PC-3 (cell line): ENCODE measurements at regions not wholly inside any gene's neighbourhood (a gene's known extent, or its start where the extent isn't known, plus 50 kb on each side); places are given as distances from the start of the nearest gene placed in this dataset.

Source experiments
- ATAC-seq: fragments of 200-7000 bp; cut with Tn5 transposase; 2 replicates; pipeline ENCODE4 v1.9.1; 2020; ENCODE audit warnings: mild to moderate bottlenecking, moderate library complexity
- BruUV-seq: library from RNA; stranded (reverse); fragments of 400-500 nt; replicated peaks from 2 replicates; lab custom pipeline; 2021; lab: Mats Ljungman, UMichigan
- CTCF ChIA-PET: fragments of 300-600 bp; sonication (Branson Sonifier 250); formaldehyde crosslinking; loops from one replicate; lab custom pipeline; 2022; ENCODE audit warnings: antibody characterized with exemption; lab: Charles Lee
- POLR2A ChIA-PET: fragments of 300-600 bp; sonication (Branson Sonifier 250); formaldehyde crosslinking; loops from one replicate; lab custom pipeline; 2022; ENCODE audit warnings: antibody characterized with exemption; ENCODE audit not compliant: unreplicated experiment; lab: Charles Lee
- DNase-seq: peaks from one replicate; pipeline ENCODE4 v3.0.0-alpha.2; 2015
- H2AFZ ChIP-seq: fragments of 300-600 bp; sonication (generic); 2 replicates; pipeline ENCODE4 v1.6.0; 2016; ENCODE audit warnings: antibody characterized with exemption, low read length
- H3F3A ChIP-seq: fragments of 300-600 bp; sonication (generic); one replicate; pipeline ENCODE4 v1.6.0; 2017; ENCODE audit warnings: antibody characterized with exemption, low read length, control low read depth, mild to moderate bottlenecking; ENCODE audit not compliant: unreplicated experiment
- H3K27ac ChIP-seq: fragments of 300-600 bp; sonication (generic); 2 replicates; pipeline ENCODE4 v1.5.1; 2016; ENCODE audit warnings: mild to moderate bottlenecking, low read length
- H3K27me3 ChIP-seq: fragments of 300-600 bp; sonication (generic); 2 replicates; pipeline ENCODE4 v1.6.1; 2016; ENCODE audit warnings: low read length, mixed read lengths
- H3K36me3 ChIP-seq: fragments of 300-600 bp; sonication (generic); 2 replicates; pipeline ENCODE4 v1.6.1; 2016; ENCODE audit warnings: low read depth, mixed run types, low read length, mixed read lengths
- H3K4me1 ChIP-seq: fragments of 300-600 bp; sonication (generic); 2 replicates; pipeline ENCODE4 v1.5.1; 2016; ENCODE audit warnings: low read length; ENCODE audit not compliant: insufficient read depth
- H3K4me2 ChIP-seq: fragments of 300-600 bp; sonication (generic); 2 replicates; pipeline ENCODE4 v1.6.0; 2016; ENCODE audit warnings: low read length
- H3K4me3 ChIP-seq: fragments of 300-600 bp; sonication (generic); 2 replicates; pipeline ENCODE4 v1.5.1; 2016; ENCODE audit warnings: mild to moderate bottlenecking, low read length, mixed read lengths
- H3K79me2 ChIP-seq: fragments of 300-600 bp; sonication (generic); 2 replicates; pipeline ENCODE4 v1.6.1; 2017; ENCODE audit warnings: low read length, mixed read lengths
- H3K9ac ChIP-seq: fragments of 300-600 bp; sonication (generic); 2 replicates; pipeline ENCODE4 v1.6.0; 2016; ENCODE audit warnings: mild to moderate bottlenecking, low read length
- H3K9me2 ChIP-seq: fragments of 300-600 bp; sonication (generic); replicated peaks from 2 replicates; pipeline ENCODE4 v1.6.1; 2016; ENCODE audit warnings: mixed run types, low read length, mixed read lengths
- H3K9me3 ChIP-seq: fragments of 300-600 bp; sonication (generic); 2 replicates; pipeline ENCODE4 v1.6.1; 2016; ENCODE audit warnings: low read length, mixed read lengths
- H4K20me1 ChIP-seq: fragments of 300-600 bp; sonication (generic); 2 replicates; pipeline ENCODE4 v1.6.1; 2016; ENCODE audit warnings: low read length, mixed read lengths
- EZH2 ChIP-seq: fragments of 300-600 bp; sonication (generic); IDR thresholded peaks from one replicate; pipeline ENCODE4 v1.6.1; 2017; ENCODE audit warnings: antibody characterized with exemption, mild to moderate bottlenecking, low read length; ENCODE audit not compliant: unreplicated experiment
- EZH2phosphoT487 ChIP-seq: fragments of 300-600 bp; sonication (generic); IDR thresholded peaks from 2 replicates; pipeline ENCODE4 v1.6.1; 2018; ENCODE audit warnings: mild to moderate bottlenecking, antibody characterized with exemption, low read length, borderline replicate concordance
- intact Hi-C: fragments of 100-400 bp; cut with micrococcal nuclease; formaldehyde crosslinking; loops from 2 replicates; pipeline ENCODE4 v1.9.0; 2023
- TF ChIP-seq, protein P1 (sequence below): fragments of 300-600 bp; sonication (generic); conservative IDR thresholded peaks from 2 replicates; pipeline ENCODE4 v1.5.1; 2017; ENCODE audit warnings: antibody characterized with exemption, low read depth, mild to moderate bottlenecking, low read length

DNA sequence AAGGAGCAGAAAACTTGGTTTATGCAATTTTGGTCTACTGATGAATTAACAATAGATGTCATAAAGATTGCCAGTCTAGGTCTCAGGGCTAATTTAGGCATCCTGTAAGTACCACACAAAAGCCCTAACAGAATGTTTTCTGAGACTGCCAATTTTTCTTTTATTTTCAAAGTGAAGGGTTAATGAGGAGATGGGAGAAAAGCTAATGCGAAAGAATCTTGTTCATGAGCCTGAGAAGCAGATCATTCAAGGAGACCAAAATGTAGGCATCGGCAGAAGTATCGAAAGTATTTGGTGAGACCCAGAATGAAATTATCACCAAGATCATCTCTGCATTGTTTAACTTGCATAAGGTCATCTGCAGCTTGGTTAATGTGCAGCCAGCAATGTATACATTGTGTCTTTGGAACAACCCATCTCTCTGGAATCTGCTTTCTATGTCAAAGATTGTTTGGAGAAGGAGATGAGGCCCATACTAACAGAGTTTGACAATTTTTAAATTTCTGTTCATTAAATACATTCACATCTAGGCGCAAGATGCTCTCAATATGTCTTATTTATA, 163.3 kb upstream of the GLI3 start:
- H2AFZ ChIP-seq: no peak overlapping the region
- H3F3A ChIP-seq: no peaks in the 10 kb centered on the region
- H3K27me3 ChIP-seq: no peaks in the 10 kb centered on the region
- no peak for ATAC-seq
- no peaks in the 10 kb centered on the region for H4K20me1 ChIP-seq
- no peak overlapping the region for H3K4me3 ChIP-seq
- DNase-seq: no peak
- no peaks in the 10 kb centered on the region for H3K9me3 ChIP-seq
- H3K4me1 ChIP-seq: no peaks in the 10 kb centered on the region
- ChIA-PET CTCF (no interaction called here), POLR2A (no interaction called here)
- TF ChIP-seq EZH2phosphoT487: no peak
- TF ChIP-seq, protein P1, sequence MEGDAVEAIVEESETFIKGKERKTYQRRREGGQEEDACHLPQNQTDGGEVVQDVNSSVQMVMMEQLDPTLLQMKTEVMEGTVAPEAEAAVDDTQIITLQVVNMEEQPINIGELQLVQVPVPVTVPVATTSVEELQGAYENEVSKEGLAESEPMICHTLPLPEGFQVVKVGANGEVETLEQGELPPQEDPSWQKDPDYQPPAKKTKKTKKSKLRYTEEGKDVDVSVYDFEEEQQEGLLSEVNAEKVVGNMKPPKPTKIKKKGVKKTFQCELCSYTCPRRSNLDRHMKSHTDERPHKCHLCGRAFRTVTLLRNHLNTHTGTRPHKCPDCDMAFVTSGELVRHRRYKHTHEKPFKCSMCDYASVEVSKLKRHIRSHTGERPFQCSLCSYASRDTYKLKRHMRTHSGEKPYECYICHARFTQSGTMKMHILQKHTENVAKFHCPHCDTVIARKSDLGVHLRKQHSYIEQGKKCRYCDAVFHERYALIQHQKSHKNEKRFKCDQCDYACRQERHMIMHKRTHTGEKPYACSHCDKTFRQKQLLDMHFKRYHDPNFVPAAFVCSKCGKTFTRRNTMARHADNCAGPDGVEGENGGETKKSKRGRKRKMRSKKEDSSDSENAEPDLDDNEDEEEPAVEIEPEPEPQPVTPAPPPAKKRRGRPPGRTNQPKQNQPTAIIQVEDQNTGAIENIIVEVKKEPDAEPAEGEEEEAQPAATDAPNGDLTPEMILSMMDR: no peak
- TF ChIP-seq EZH2: no peak
- no peaks in the 10 kb centered on the region for H3K79me2 ChIP-seq
- intact Hi-C loops: no loop called here
- H3K27ac ChIP-seq: no peak overlapping the region
- no peaks in the 10 kb centered on the region for H3K9me2 ChIP-seq
- no peak overlapping the region for H3K9ac ChIP-seq
- H3K4me2 ChIP-seq: no peak overlapping the region
- no TSS peak for BruUV-seq
- no peaks in the 10 kb centered on the region for H3K36me3 ChIP-seq

GRCh38 chr7:42395607-42396006, 158.6 kb upstream of the GLI3 start:
- BruUV-seq: no TSS peak

GRCh38 chr7:42392826-42393225, 155.8 kb upstream of the GLI3 start:
- DNase-seq (no peak), ATAC-seq (no peak)
- no peak overlapping the region for H3K4me2 ChIP-seq
- no peak overlapping the region for H3K27ac ChIP-seq
- POLR2A ChIA-PET: interaction anchor here (0.7 kb wide), 1 partner anchor 886 kb away, joined by 3 read pairs; no protein-coding TSS in a partner anchor
- BruUV-seq: no TSS peak
- no peaks in the 10 kb centered on the region for H3K9me2 ChIP-seq
- no peak overlapping the region for H2AFZ ChIP-seq
- H3K4me1 ChIP-seq: no peaks in the 10 kb centered on the region
- no peaks in the 10 kb centered on the region for H3F3A ChIP-seq
- no peak overlapping the region for H3K9ac ChIP-seq
- CTCF ChIA-PET: no interaction called here
- no peak for TF ChIP-seq EZH2
- TF ChIP-seq EZH2phosphoT487: no peak
- TF ChIP-seq, protein P1: no peak
- no peaks in the 10 kb centered on the region for H3K79me2 ChIP-seq
- intact Hi-C loops: no loop called here
- no peaks in the 10 kb centered on the region for H4K20me1 ChIP-seq
- H3K36me3 ChIP-seq: no peaks in the 10 kb centered on the region
- no peaks in the 10 kb centered on the region for H3K27me3 ChIP-seq
- no peaks in the 10 kb centered on the region for H3K9me3 ChIP-seq
- no peak overlapping the region for H3K4me3 ChIP-seq

More at GRCh38 chr7:42395607-42396006, 158.6 kb upstream of the GLI3 start:
- ATAC-seq (no peak), DNase-seq (no peak)
- H4K20me1 ChIP-seq: no peaks in the 10 kb centered on the region
- H2AFZ ChIP-seq: no peak overlapping the region
- no peak overlapping the region for H3K4me3 ChIP-seq
- no peaks in the 10 kb centered on the region for H3K9me3 ChIP-seq
- H3K27ac ChIP-seq: no peak overlapping the region
- no peak overlapping the region for H3K9ac ChIP-seq
- ChIA-PET POLR2A (no interaction called here), CTCF (no interaction called here)
- no peaks in the 10 kb centered on the region for H3F3A ChIP-seq
- TF ChIP-seq EZH2phosphoT487: no peak
- no peak for TF ChIP-seq EZH2
- TF ChIP-seq, protein P1: no peak
- H3K79me2 ChIP-seq: no peaks in the 10 kb centered on the region
- intact Hi-C loops: no loop called here
- no peaks in the 10 kb centered on the region for H3K9me2 ChIP-seq
- H3K27me3 ChIP-seq: no peaks in the 10 kb centered on the region
- H3K36me3 ChIP-seq: no peaks in the 10 kb centered on the region
- no peak overlapping the region for H3K4me2 ChIP-seq
- no peaks in the 10 kb centered on the region for H3K4me1 ChIP-seq
